ENCODE measurements at regions not wholly inside any gene's neighbourhood (a gene's known extent, or its start where the extent isn't known, plus 50 kb on each side); places are given as distances from the start of the nearest gene placed in this dataset.

DNA sequence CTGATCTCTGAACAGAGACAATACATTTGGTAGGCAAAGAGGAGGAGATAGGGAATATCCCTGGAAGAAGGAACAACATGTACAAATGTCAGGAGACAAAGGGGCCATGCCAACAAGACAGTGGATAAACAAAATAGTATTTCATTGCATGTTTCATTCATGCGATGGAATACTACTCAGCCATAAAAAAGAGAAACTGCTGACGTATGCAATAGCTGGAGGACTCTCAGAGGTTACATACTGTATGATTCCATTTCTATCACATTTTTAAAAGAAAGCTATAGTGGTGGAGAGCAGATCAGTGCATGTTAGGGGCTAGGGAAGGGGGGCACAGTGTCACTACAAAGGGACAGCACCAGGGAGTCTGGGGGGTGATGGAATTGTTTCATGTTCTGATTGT is 572.9 kb upstream of the CADM1 start:
- Mint-ChIP-seq H3K4me3 (no peak overlapping the region), H3K27me3 (ENCODE audit: low read depth in 3 of 3) (peaks cover 0 to 8% (median 6%) of the 10 kb centered on the region in 3 donors), H3K27ac (no peak overlapping the region), H3K36me3 (no peaks in the 10 kb centered on the region), H3K9me3 (no peaks in the 10 kb centered on the region), H3K4me1 (no peaks in the 10 kb centered on the region)
- H3K4me1 ChIP-seq (ENCODE audit: control insufficient read depth in 1 of 2, insufficient read depth in 2 of 2, low read length in 2 of 2), result peaks cover 0 to 3% of the 10 kb centered on the region in 2 donors
- WGBS (ENCODE audit: insufficient coverage), result 100% methylated on average over 1 of the region's 2 CpGs
- H3K4me2 ChIP-seq (replicated peaks; ENCODE audit: extremely low read depth, low read length, poor library complexity, severe bottlenecking), result no peak overlapping the region
- no peak overlapping the region for H2AFZ ChIP-seq (ENCODE audit: insufficient read depth, low read depth, low read length, poor library complexity, severe bottlenecking)
- H3K27me3 ChIP-seq (ENCODE audit: control insufficient read depth in 2 of 2, insufficient read depth in 2 of 2, low read length in 2 of 2), result no peaks in the 10 kb centered on the region
- no peak for TF ChIP-seq CTCF (IDR thresholded peaks at IDR 0.05)
- H3K4me3 ChIP-seq (replicated peaks in 1 of 3; ENCODE audit: low read depth in 2 of 3, low read length in 3 of 3), result no peak overlapping the region
- no peaks in the 10 kb centered on the region for H3K9me3 ChIP-seq (replicated peaks in 1 of 2; ENCODE audit: control insufficient read depth in 1 of 2, insufficient read depth in 1 of 2, low read length in 2 of 2)
- H3K79me2 ChIP-seq (ENCODE audit: insufficient read depth, low read length), result no peaks in the 10 kb centered on the region
- no peak for DNase-seq
- no peak overlapping the region for H3K9ac ChIP-seq (ENCODE audit: insufficient read depth, low read length, poor library complexity, severe bottlenecking)
- intact Hi-C loops (cut with micrococcal nuclease), result no loop called here
- H3K27ac ChIP-seq (ENCODE audit: low read depth in 1 of 2, low read length in 2 of 2), result no peak overlapping the region
- H4K20me1 ChIP-seq (ENCODE audit: insufficient read depth, low read length), result no peaks in the 10 kb centered on the region
- H3K36me3 ChIP-seq (replicated peaks in 1 of 2; ENCODE audit: control insufficient read depth in 1 of 2, insufficient read depth in 2 of 2, low read length in 2 of 2), result no peaks in the 10 kb centered on the region

GRCh38 chr11:116073854-116074837 is 569.9 kb upstream of the CADM1 start:
- Histone ChIP-seq H3K4me2 (replicated peaks; ENCODE audit: extremely low read depth, low read length, poor library complexity, severe bottlenecking) (no peak overlapping the region), H3K36me3 (replicated peaks in 1 of 2; ENCODE audit: control insufficient read depth in 1 of 2, insufficient read depth in 2 of 2, low read length in 2 of 2) (no peaks in the 10 kb centered on the region), H3K27ac (ENCODE audit: low read depth in 1 of 2, low read length in 2 of 2) (no peak overlapping the region), H3K4me3 (replicated peaks in 1 of 3; ENCODE audit: low read depth in 2 of 3, low read length in 3 of 3) (no peak overlapping the region), H4K20me1 (ENCODE audit: insufficient read depth, low read length) (no peaks in the 10 kb centered on the region), H3K9me3 (replicated peaks in 1 of 2; ENCODE audit: control insufficient read depth in 1 of 2, insufficient read depth in 1 of 2, low read length in 2 of 2) (no peaks in the 10 kb centered on the region), H3K4me1 (ENCODE audit: control insufficient read depth in 1 of 2, insufficient read depth in 2 of 2, low read length in 2 of 2) (peaks cover 0 to 3% of the 10 kb centered on the region in 2 donors), H2AFZ (ENCODE audit: insufficient read depth, low read depth, low read length, poor library complexity, severe bottlenecking) (no peak overlapping the region), H3K9ac (ENCODE audit: insufficient read depth, low read length, poor library complexity, severe bottlenecking) (no peak overlapping the region), H3K27me3 (ENCODE audit: control insufficient read depth in 2 of 2, insufficient read depth in 2 of 2, low read length in 2 of 2) (peaks cover 0 to 4% of the 10 kb centered on the region in 2 donors), H3K79me2 (ENCODE audit: insufficient read depth, low read length) (no peaks in the 10 kb centered on the region)
- Mint-ChIP-seq H3K4me3 (no peak overlapping the region), H3K36me3 (no peaks in the 10 kb centered on the region), H3K4me1 (no peaks in the 10 kb centered on the region), H3K9me3 (no peaks in the 10 kb centered on the region), H3K27me3 (ENCODE audit: low read depth in 3 of 3) (peaks cover 0 to 18% (median 10%) of the 10 kb centered on the region in 3 donors), H3K27ac (no peak overlapping the region)
- 81% methylated on average over 10 of the region's 18 CpGs for WGBS (ENCODE audit: insufficient coverage)
- intact Hi-C loops (cut with micrococcal nuclease), result no loop called here
- DNase-seq, result no peak
- no peak for TF ChIP-seq CTCF (IDR thresholded peaks at IDR 0.05)

Measured in CD14-positive monocyte (primary cell).